SK-N-SH treated with all-trans-retinoic acid at 6 μM for 48 hours (cell line): ENCODE measurements at regions not wholly inside any gene's neighbourhood (a gene's known extent, or its start where the extent isn't known, plus 50 kb on each side); places are given as distances from the start of the nearest gene placed in this dataset.
A peak's percentile ranks its signal among the peaks of the same experiment; 100 is the strongest.

Experiments used
- ATAC-seq: fragments of 200-7000 bp; cut with Tn5 transposase; 3 replicates; pipeline ENCODE4 v1.9.1; 2020; ENCODE audit warnings: mild to moderate bottlenecking, moderate library complexity
- ARNTL ChIP-seq: fragments of 450-650 bp; formaldehyde crosslinking; IDR thresholded peaks from 2 replicates; pipeline ENCODE4 v1.5.0; 2020; ENCODE audit warnings: low read depth, mild to moderate bottlenecking, moderate library complexity, borderline replicate concordance
- BACH2 ChIP-seq: fragments of 250-450 bp; sonication (Bioruptor Pico); IDR thresholded peaks from 2 replicates; pipeline ENCODE4 v1.9.0; 2021; ENCODE audit warnings: mild to moderate bottlenecking, borderline replicate concordance
- CSRNP3 ChIP-seq: fragments of 250-450 bp; sonication (Bioruptor Pico); IDR thresholded peaks from 2 replicates; pipeline ENCODE4 v1.5.1; 2021; ENCODE audit warnings: mild to moderate bottlenecking, moderate library complexity
- ESRRG ChIP-seq: fragments of 250-450 bp; sonication (Bioruptor Pico); IDR thresholded peaks from 2 replicates; pipeline ENCODE4 v1.6.1; 2021; ENCODE audit warnings: mild to moderate bottlenecking
- GLIS3 ChIP-seq: fragments of 250-450 bp; sonication (Bioruptor Pico); IDR thresholded peaks from 2 replicates; pipeline ENCODE4 v1.5.0; 2020; ENCODE audit warnings: mild to moderate bottlenecking, moderate library complexity
- ISL1 ChIP-seq: fragments of 250-450 bp; sonication (Bioruptor Pico); IDR thresholded peaks from 2 replicates; pipeline ENCODE4 v2.1.2; 2022; ENCODE audit warnings: mild to moderate bottlenecking, moderate library complexity
- OSR1 ChIP-seq: fragments of 250-450 bp; sonication (Bioruptor Pico); IDR thresholded peaks from 2 replicates; pipeline ENCODE4 v1.8.0; 2022; ENCODE audit warnings: moderate library complexity, mild to moderate bottlenecking, inconsistent platforms
- PPARA ChIP-seq: fragments of 250-450 bp; sonication (Bioruptor Pico); IDR thresholded peaks from 2 replicates; pipeline ENCODE4 v1.5.0; 2020; ENCODE audit warnings: mild to moderate bottlenecking, borderline replicate concordance
- RARB ChIP-seq: fragments of 250-450 bp; sonication (Bioruptor Pico); IDR thresholded peaks from 2 replicates; pipeline ENCODE4 v1.8.0; 2021; ENCODE audit warnings: mild to moderate bottlenecking, moderate library complexity
- SNAI2 ChIP-seq: fragments of 250-450 bp; sonication (Bioruptor Pico); IDR thresholded peaks from 2 replicates; pipeline ENCODE4 v1.5.0; 2020; ENCODE audit warnings: mild to moderate bottlenecking, moderate library complexity
- TCF4 ChIP-seq: fragments of 250-450 bp; sonication (Bioruptor Pico); IDR thresholded peaks from 2 replicates; pipeline ENCODE4 v1.8.0; 2021; ENCODE audit warnings: mild to moderate bottlenecking, moderate library complexity, borderline replicate concordance
- TOX ChIP-seq: fragments of 250-450 bp; sonication (Bioruptor Pico); IDR thresholded peaks from 2 replicates; pipeline ENCODE4 v1.8.0; 2021; ENCODE audit warnings: mild to moderate bottlenecking, moderate library complexity, borderline replicate concordance
- ZC3H10 ChIP-seq: fragments of 250-450 bp; sonication (Bioruptor Pico); IDR thresholded peaks from 2 replicates; pipeline ENCODE4 v1.5.1; 2021; ENCODE audit warnings: mild to moderate bottlenecking, moderate library complexity
- ZFP3 ChIP-seq: fragments of 250-450 bp; sonication (Bioruptor Pico); IDR thresholded peaks from 2 replicates; pipeline ENCODE4 v1.5.0; 2020; ENCODE audit warnings: mild to moderate bottlenecking, moderate library complexity
- ZFP30 ChIP-seq: fragments of 450-650 bp; formaldehyde crosslinking; IDR thresholded peaks from 2 replicates; pipeline ENCODE4 v1.5.0; 2022; ENCODE audit warnings: mild to moderate bottlenecking, moderate library complexity
- ZNF565 ChIP-seq: fragments of 450-650 bp; formaldehyde crosslinking; conservative IDR thresholded peaks from 2 replicates; pipeline ENCODE4 v1.5.0; 2020; ENCODE audit warnings: low read depth, mild to moderate bottlenecking, moderate library complexity
- ZNF70 ChIP-seq: fragments of 450-650 bp; formaldehyde crosslinking; IDR thresholded peaks from 2 replicates; pipeline ENCODE4 v1.5.0; 2020; ENCODE audit warnings: mild to moderate bottlenecking, moderate library complexity
- ZNF8 ChIP-seq: fragments of 450-650 bp; formaldehyde crosslinking; IDR thresholded peaks from 2 replicates; pipeline ENCODE4 v1.5.0; 2020; ENCODE audit warnings: mild to moderate bottlenecking, moderate library complexity
- TF ChIP-seq, protein P1 (sequence below): fragments of 250-450 bp; sonication (Bioruptor Pico); IDR thresholded peaks from 2 replicates; pipeline ENCODE4 v1.8.0; 2021; ENCODE audit warnings: low read depth, mild to moderate bottlenecking, moderate library complexity, borderline replicate concordance
- TF ChIP-seq, protein P2 (sequence below): fragments of 250-450 bp; sonication (Bioruptor Pico); IDR thresholded peaks from 2 replicates; pipeline ENCODE4 v1.8.0; 2020; ENCODE audit warnings: mild to moderate bottlenecking, moderate library complexity, borderline replicate concordance
- TF ChIP-seq, protein P3 (sequence below): fragments of 250-450 bp; sonication (Bioruptor Pico); IDR thresholded peaks from 2 replicates; pipeline ENCODE4 v1.5.0; 2020; ENCODE audit warnings: mild to moderate bottlenecking, moderate library complexity
- TF ChIP-seq, protein P4 (sequence below): fragments of 250-450 bp; sonication (Bioruptor Pico); IDR thresholded peaks from 2 replicates; pipeline ENCODE4 v1.5.1; 2020; ENCODE audit warnings: low read depth, mild to moderate bottlenecking, moderate library complexity

GRCh38 chr2:212894026-212894425 is 257.4 kb downstream of the IKZF2 start (continued):
- TF ChIP-seq ARNTL (CRISPR knock-in tag) (no peak), ZC3H10 (CRISPR knock-in tag) (no peak), TOX (CRISPR knock-in tag) (no peak)

DNA sequence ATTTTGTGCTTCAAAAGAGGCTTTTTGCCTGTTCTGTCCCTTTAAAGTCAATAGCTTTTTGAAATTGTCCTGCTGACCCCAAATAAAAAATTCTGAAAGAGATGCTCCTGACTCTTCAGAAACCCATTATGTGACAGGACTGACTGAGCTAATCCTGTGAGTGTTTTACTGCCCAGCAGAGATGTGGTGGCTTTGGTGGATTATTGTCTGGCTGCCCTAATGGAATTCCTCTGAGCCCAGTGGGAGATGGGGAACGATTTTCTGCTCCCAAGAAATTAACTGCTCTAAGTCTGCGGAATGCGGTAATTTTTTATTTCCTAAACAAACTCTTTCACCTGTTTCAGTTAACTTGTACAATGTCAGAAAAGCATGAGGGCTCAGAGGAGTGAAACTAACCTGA is 258.2 kb downstream of the IKZF2 start:
- no peak for ATAC-seq
- TF ChIP-seq ZC3H10 (CRISPR knock-in tag) (no peak), TCF4 (no peak), PPARA (no peak), ESRRG (CRISPR knock-in tag) (no peak), OSR1 (CRISPR knock-in tag) (no peak), BACH2 (CRISPR knock-in tag) (no peak)
- TF ChIP-seq, protein P1, sequence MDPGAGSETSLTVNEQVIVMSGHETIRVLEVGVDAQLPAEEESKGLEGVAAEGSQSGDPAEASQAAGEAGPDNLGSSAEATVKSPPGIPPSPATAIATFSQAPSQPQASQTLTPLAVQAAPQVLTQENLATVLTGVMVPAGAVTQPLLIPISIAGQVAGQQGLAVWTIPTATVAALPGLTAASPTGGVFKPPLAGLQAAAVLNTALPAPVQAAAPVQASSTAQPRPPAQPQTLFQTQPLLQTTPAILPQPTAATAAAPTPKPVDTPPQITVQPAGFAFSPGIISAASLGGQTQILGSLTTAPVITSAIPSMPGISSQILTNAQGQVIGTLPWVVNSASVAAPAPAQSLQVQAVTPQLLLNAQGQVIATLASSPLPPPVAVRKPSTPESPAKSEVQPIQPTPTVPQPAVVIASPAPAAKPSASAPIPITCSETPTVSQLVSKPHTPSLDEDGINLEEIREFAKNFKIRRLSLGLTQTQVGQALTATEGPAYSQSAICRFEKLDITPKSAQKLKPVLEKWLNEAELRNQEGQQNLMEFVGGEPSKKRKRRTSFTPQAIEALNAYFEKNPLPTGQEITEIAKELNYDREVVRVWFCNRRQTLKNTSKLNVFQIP = no peak

DNA sequence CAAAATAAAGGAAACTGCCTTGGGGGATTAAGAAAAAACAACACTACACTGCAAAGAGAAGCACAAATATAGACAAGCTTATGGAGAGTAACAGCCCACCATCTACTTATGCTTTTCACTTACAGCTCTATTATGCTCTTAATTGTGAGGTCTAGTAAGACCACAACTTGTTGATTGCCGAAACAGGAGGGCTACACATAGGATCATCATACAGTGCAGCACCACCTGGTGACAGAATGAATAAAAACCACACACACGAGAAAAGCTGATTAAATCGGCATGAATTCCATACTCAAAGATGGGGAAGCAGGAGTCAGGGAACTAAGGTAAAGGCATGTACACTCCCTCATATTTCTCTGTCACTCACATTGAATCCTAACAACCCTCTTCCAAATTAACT is 259.2 kb downstream of the IKZF2 start:
- no peak for TF ChIP-seq BACH2 (CRISPR knock-in tag)
- TF ChIP-seq SNAI2 (CRISPR knock-in tag) = no peak
- TF ChIP-seq OSR1 (CRISPR knock-in tag) = no peak
- no peak for TF ChIP-seq RARB (CRISPR knock-in tag)
- TF ChIP-seq PPARA = no peak
- TF ChIP-seq ZNF565 (CRISPR knock-in tag) = no peak
- TF ChIP-seq TCF4 = no peak
- peak; percentile 82 for ATAC-seq

- ATAC-seq = no peak
- TF ChIP-seq BACH2 (CRISPR knock-in tag) (no peak), ZNF70 (CRISPR knock-in tag) (no peak), TCF4 (no peak), ZNF8 (no peak), CSRNP3 (CRISPR knock-in tag) (no peak), ZNF565 (CRISPR knock-in tag) (no peak), ZC3H10 (CRISPR knock-in tag) (no peak), GLIS3 (CRISPR knock-in tag) (no peak), TOX (CRISPR knock-in tag) (no peak)
- TF ChIP-seq, protein P1 = no peak
- TF ChIP-seq, protein P2, sequence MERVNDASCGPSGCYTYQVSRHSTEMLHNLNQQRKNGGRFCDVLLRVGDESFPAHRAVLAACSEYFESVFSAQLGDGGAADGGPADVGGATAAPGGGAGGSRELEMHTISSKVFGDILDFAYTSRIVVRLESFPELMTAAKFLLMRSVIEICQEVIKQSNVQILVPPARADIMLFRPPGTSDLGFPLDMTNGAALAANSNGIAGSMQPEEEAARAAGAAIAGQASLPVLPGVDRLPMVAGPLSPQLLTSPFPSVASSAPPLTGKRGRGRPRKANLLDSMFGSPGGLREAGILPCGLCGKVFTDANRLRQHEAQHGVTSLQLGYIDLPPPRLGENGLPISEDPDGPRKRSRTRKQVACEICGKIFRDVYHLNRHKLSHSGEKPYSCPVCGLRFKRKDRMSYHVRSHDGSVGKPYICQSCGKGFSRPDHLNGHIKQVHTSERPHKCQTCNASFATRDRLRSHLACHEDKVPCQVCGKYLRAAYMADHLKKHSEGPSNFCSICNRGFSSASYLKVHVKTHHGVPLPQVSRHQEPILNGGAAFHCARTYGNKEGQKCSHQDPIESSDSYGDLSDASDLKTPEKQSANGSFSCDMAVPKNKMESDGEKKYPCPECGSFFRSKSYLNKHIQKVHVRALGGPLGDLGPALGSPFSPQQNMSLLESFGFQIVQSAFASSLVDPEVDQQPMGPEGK (CRISPR knock-in tag) = no peak
These were observed 259.8 kb downstream of the IKZF2 start for GRCh38 chr2:212891580-212891979.

GRCh38 chr2:212882626-212883025 is 268.8 kb downstream of the IKZF2 start:
- ATAC-seq = no peak
- TF ChIP-seq GLIS3 (CRISPR knock-in tag) (no peak), ZFP30 (no peak), SNAI2 (CRISPR knock-in tag) (no peak), ZFP3 (CRISPR knock-in tag) (no peak), CSRNP3 (CRISPR knock-in tag) (no peak), ZNF70 (CRISPR knock-in tag) (no peak), ARNTL (CRISPR knock-in tag) (no peak), PPARA (no peak), BACH2 (CRISPR knock-in tag) (no peak), ISL1 (CRISPR knock-in tag) (no peak), RARB (CRISPR knock-in tag) (no peak), ESRRG (CRISPR knock-in tag) (no peak), ZC3H10 (CRISPR knock-in tag) (no peak)
- TF ChIP-seq, protein P3, sequence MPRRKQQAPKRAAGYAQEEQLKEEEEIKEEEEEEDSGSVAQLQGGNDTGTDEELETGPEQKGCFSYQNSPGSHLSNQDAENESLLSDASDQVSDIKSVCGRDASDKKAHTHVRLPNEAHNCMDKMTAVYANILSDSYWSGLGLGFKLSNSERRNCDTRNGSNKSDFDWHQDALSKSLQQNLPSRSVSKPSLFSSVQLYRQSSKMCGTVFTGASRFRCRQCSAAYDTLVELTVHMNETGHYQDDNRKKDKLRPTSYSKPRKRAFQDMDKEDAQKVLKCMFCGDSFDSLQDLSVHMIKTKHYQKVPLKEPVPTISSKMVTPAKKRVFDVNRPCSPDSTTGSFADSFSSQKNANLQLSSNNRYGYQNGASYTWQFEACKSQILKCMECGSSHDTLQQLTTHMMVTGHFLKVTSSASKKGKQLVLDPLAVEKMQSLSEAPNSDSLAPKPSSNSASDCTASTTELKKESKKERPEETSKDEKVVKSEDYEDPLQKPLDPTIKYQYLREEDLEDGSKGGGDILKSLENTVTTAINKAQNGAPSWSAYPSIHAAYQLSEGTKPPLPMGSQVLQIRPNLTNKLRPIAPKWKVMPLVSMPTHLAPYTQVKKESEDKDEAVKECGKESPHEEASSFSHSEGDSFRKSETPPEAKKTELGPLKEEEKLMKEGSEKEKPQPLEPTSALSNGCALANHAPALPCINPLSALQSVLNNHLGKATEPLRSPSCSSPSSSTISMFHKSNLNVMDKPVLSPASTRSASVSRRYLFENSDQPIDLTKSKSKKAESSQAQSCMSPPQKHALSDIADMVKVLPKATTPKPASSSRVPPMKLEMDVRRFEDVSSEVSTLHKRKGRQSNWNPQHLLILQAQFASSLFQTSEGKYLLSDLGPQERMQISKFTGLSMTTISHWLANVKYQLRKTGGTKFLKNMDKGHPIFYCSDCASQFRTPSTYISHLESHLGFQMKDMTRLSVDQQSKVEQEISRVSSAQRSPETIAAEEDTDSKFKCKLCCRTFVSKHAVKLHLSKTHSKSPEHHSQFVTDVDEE (CRISPR knock-in tag) = no peak
- TF ChIP-seq, protein P4, sequence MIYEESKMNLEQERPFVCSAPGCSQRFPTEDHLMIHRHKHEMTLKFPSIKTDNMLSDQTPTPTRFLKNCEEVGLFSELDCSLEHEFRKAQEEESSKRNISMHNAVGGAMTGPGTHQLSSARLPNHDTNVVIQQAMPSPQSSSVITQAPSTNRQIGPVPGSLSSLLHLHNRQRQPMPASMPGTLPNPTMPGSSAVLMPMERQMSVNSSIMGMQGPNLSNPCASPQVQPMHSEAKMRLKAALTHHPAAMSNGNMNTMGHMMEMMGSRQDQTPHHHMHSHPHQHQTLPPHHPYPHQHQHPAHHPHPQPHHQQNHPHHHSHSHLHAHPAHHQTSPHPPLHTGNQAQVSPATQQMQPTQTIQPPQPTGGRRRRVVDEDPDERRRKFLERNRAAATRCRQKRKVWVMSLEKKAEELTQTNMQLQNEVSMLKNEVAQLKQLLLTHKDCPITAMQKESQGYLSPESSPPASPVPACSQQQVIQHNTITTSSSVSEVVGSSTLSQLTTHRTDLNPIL (CRISPR knock-in tag) = no peak
